ENCODE measurements at regions not wholly inside any gene's neighbourhood (a gene's known extent, or its start where the extent isn't known, plus 50 kb on each side); places are given as distances from the start of the nearest gene placed in this dataset.

- no peaks in the 10 kb centered on the region for H3K27me3 ChIP-seq
- no peak for TF ChIP-seq CTCF (IDR thresholded peaks at IDR 0.05)
- no peak for TF ChIP-seq POLR2A (IDR thresholded peaks at IDR 0.05)
- H3K4me1 ChIP-seq = no peaks in the 10 kb centered on the region
- intact Hi-C loops (cut with DNase I; ENCODE audit: low total_unique reads) = no loop called here
- H3K36me3 ChIP-seq = no peaks in the 10 kb centered on the region
- no peaks in the 10 kb centered on the region for H3K9me3 ChIP-seq
- H3K27ac ChIP-seq = no peak overlapping the region
- DNase-seq = no peak
- no peak overlapping the region for H3K4me3 ChIP-seq
Measured at GRCh38 chr11:127075758-127076157, 75.2 kb upstream of the KIRREL3 start.

GRCh38 chr11:127074151-127074761, 73.7 kb upstream of the KIRREL3 start:
- Histone ChIP-seq H3K27me3 (no peaks in the 10 kb centered on the region), H3K36me3 (no peaks in the 10 kb centered on the region)

GRCh38 chr11:127073621-127074020, 73.1 kb upstream of the KIRREL3 start:
- Histone ChIP-seq H3K9me3 (no peaks in the 10 kb centered on the region), H3K4me3 (no peak overlapping the region), H3K36me3 (no peaks in the 10 kb centered on the region), H3K4me1 (no peaks in the 10 kb centered on the region), H3K27me3 (no peaks in the 10 kb centered on the region), H3K27ac (no peak overlapping the region)
- no peak for DNase-seq
- TF ChIP-seq POLR2A (IDR thresholded peaks at IDR 0.05) (no peak), CTCF (IDR thresholded peaks at IDR 0.05) (no peak)
- intact Hi-C loops (cut with DNase I; ENCODE audit: low total_unique reads) = no loop called here

More at GRCh38 chr11:127074151-127074761, 73.7 kb upstream of the KIRREL3 start:
- no peaks in the 10 kb centered on the region for H3K4me1 ChIP-seq
- DNase-seq = no peak
- H3K4me3 ChIP-seq = no peak overlapping the region
- H3K9me3 ChIP-seq = no peaks in the 10 kb centered on the region
- H3K27ac ChIP-seq = no peak overlapping the region
- TF ChIP-seq CTCF (IDR thresholded peaks at IDR 0.05) (no peak), POLR2A (IDR thresholded peaks at IDR 0.05) (no peak)
- intact Hi-C loops (cut with DNase I; ENCODE audit: low total_unique reads) = no loop called here

- H3K27me3 ChIP-seq = no peaks in the 10 kb centered on the region
- TF ChIP-seq CTCF (IDR thresholded peaks at IDR 0.05) (no peak), POLR2A (IDR thresholded peaks at IDR 0.05) (no peak)
- H3K4me1 ChIP-seq = peaks cover 0 to 4% of the 10 kb centered on the region in 2 donors
- no peaks in the 10 kb centered on the region for H3K9me3 ChIP-seq
- no peak overlapping the region for H3K27ac ChIP-seq
- no peaks in the 10 kb centered on the region for H3K36me3 ChIP-seq
- no peak overlapping the region for H3K4me3 ChIP-seq
- DNase-seq = no peak
- intact Hi-C loops (cut with DNase I; ENCODE audit: low total_unique reads) = no loop called here
Measured at GRCh38 chr11:127071606-127072005, 71.0 kb upstream of the KIRREL3 start.

- no peak for TF ChIP-seq POLR2A (IDR thresholded peaks at IDR 0.05)
- no peak for TF ChIP-seq CTCF (IDR thresholded peaks at IDR 0.05)
- H3K36me3 ChIP-seq = no peaks in the 10 kb centered on the region
- DNase-seq = no peak
- H3K27ac ChIP-seq = no peak overlapping the region
- H3K4me3 ChIP-seq = no peak overlapping the region
- intact Hi-C loops (cut with DNase I; ENCODE audit: low total_unique reads) = no loop called here
- no peaks in the 10 kb centered on the region for H3K27me3 ChIP-seq
- peaks cover 0 to 4% of the 10 kb centered on the region in 2 donors for H3K4me1 ChIP-seq
- H3K9me3 ChIP-seq = no peaks in the 10 kb centered on the region
Measured at GRCh38 chr11:127070808-127071207, 70.2 kb upstream of the KIRREL3 start.

Measured in uterus (tissue), 3 donors.